Nephron progenitor cell (in vitro differentiated cells): ENCODE measurements at regions not wholly inside any gene's neighbourhood (a gene's known extent, or its start where the extent isn't known, plus 50 kb on each side); places are given as distances from the start of the nearest gene placed in this dataset.
"Not testable (repeated sequence)": the region's sequence is repeated elsewhere in the genome, so short reads cannot be mapped to it uniquely, and the experiment has no call there.

ENCODE experiments used
- DNase-seq: peaks from one replicate; pipeline ENCODE4 v3.0.0; 2021
- H3K27ac Mint-ChIP-seq: 2 replicates; pipeline ENCODE4 v1.8.0; 2021; ENCODE audit warnings: mild to moderate bottlenecking, moderate library complexity, mixed read lengths
- H3K27me3 Mint-ChIP-seq: 2 replicates; pipeline ENCODE4 v1.8.0; 2021; ENCODE audit warnings: mild to moderate bottlenecking, low read depth, mixed read lengths; ENCODE audit not compliant: poor library complexity
- H3K36me3 Mint-ChIP-seq: 2 replicates; pipeline ENCODE4 v1.8.0; 2021; ENCODE audit warnings: low read depth, mixed read lengths
- H3K4me1 Mint-ChIP-seq: 2 replicates; pipeline ENCODE4 v1.8.0; 2021; ENCODE audit warnings: mixed read lengths
- H3K4me3 Mint-ChIP-seq: 2 replicates; pipeline ENCODE4 v1.8.0; 2021; ENCODE audit warnings: mild to moderate bottlenecking, moderate library complexity, mixed read lengths
- H3K9me3 Mint-ChIP-seq: 2 replicates; pipeline ENCODE4 v1.8.0; 2021; ENCODE audit warnings: mild to moderate bottlenecking, moderate library complexity, mixed read lengths
- CTCF ChIP-seq: fragments of 200-600 bp; sonication (generic); IDR thresholded peaks from 2 replicates; pipeline ENCODE4 v1.5.0; 2021; ENCODE audit warnings: antibody characterized with exemption

GRCh38 chr9:22650946-22651345, 204.3 kb downstream of the DMRTA1 start:
- TF ChIP-seq CTCF: no peak
- Mint-ChIP-seq H3K27me3 (no peaks in the 10 kb centered on the region), H3K4me1 (no peaks in the 10 kb centered on the region), H3K36me3 (no peaks in the 10 kb centered on the region), H3K4me3 (no peak overlapping the region), H3K27ac (no peak overlapping the region), H3K9me3 (no peaks in the 10 kb centered on the region)
- DNase-seq: no peak

GRCh38 chr9:22654833-22655232, 208.2 kb downstream of the DMRTA1 start:
- Mint-ChIP-seq H3K27ac (no peak overlapping the region), H3K4me3 (no peak overlapping the region), H3K4me1 (no peaks in the 10 kb centered on the region), H3K36me3 (no peaks in the 10 kb centered on the region), H3K27me3 (peaks cover 3% of the 10 kb centered on the region), H3K9me3 (no peaks in the 10 kb centered on the region)
- DNase-seq: no peak
- TF ChIP-seq CTCF: no peak

GRCh38 chr9:22657713-22658112, 211.1 kb downstream of the DMRTA1 start:
- no peaks in the 10 kb centered on the region for H3K9me3 Mint-ChIP-seq
- no peak overlapping the region for H3K27ac Mint-ChIP-seq
- H3K36me3 Mint-ChIP-seq: no peaks in the 10 kb centered on the region
- DNase-seq: no peak
- peaks cover 3% of the 10 kb centered on the region for H3K27me3 Mint-ChIP-seq
- no peak for TF ChIP-seq CTCF
- no peaks in the 10 kb centered on the region for H3K4me1 Mint-ChIP-seq
- no peak overlapping the region for H3K4me3 Mint-ChIP-seq

GRCh38 chr9:22658484-22658883, 211.9 kb downstream of the DMRTA1 start:
- not testable (repeated sequence) for DNase-seq, H3K36me3 Mint-ChIP-seq, H3K9me3 Mint-ChIP-seq, H3K27ac Mint-ChIP-seq, H3K4me1 Mint-ChIP-seq, H3K4me3 Mint-ChIP-seq, H3K27me3 Mint-ChIP-seq

- Mint-ChIP-seq H3K9me3 (no peaks in the 10 kb centered on the region), H3K36me3 (no peaks in the 10 kb centered on the region), H3K4me3 (no peak overlapping the region), H3K27me3 (no peaks in the 10 kb centered on the region), H3K4me1 (peaks cover 21% of the 10 kb centered on the region), H3K27ac (no peak overlapping the region)
- no peak for TF ChIP-seq CTCF
- no peak for DNase-seq
Measured at GRCh38 chr9:22682536-22682935, 235.9 kb downstream of the DMRTA1 start.

- Mint-ChIP-seq H3K4me1 (peaks cover 21% of the 10 kb centered on the region), H3K27ac (peak overlapping the region; percentile 28), H3K36me3 (no peaks in the 10 kb centered on the region), H3K4me3 (no peak overlapping the region), H3K9me3 (no peaks in the 10 kb centered on the region), H3K27me3 (no peaks in the 10 kb centered on the region)
- TF ChIP-seq CTCF: no peak
- no peak for DNase-seq
Measured at GRCh38 chr9:22682961-22683699, 236.5 kb downstream of the DMRTA1 start.
